ENCODE measurements at regions not wholly inside any gene's neighbourhood (a gene's known extent, or its start where the extent isn't known, plus 50 kb on each side); places are given as distances from the start of the nearest gene placed in this dataset.

- H3K4me1 ChIP-seq, result no peaks in the 10 kb centered on the region
- H3K36me3 ChIP-seq, result no peaks in the 10 kb centered on the region
- DNase-seq, result no peak
- no peaks in the 10 kb centered on the region for H3K9me3 ChIP-seq
- no peak for TF ChIP-seq CTCF (IDR thresholded peaks at IDR 0.05; ENCODE audit: low read depth, low read length)
- no peaks in the 10 kb centered on the region for H3K27me3 ChIP-seq
- H3K4me3 ChIP-seq (ENCODE audit: low read depth, low read length), result no peak overlapping the region
Measured at GRCh38 chr2:117646872-117647271, 167.6 kb upstream of the DDX18 start.

GRCh38 chr2:117656546-117656945 is 157.9 kb upstream of the DDX18 start:
- Histone ChIP-seq H3K9me3 (no peaks in the 10 kb centered on the region), H3K27me3 (no peaks in the 10 kb centered on the region), H3K4me1 (no peaks in the 10 kb centered on the region), H3K36me3 (no peaks in the 10 kb centered on the region), H3K4me3 (ENCODE audit: low read depth, low read length) (no peak overlapping the region)
- TF ChIP-seq CTCF (IDR thresholded peaks at IDR 0.05; ENCODE audit: low read depth, low read length), result no peak
- no peak for DNase-seq

GRCh38 chr2:117661619-117662018 is 152.9 kb upstream of the DDX18 start:
- H3K27me3 ChIP-seq, result no peaks in the 10 kb centered on the region
- TF ChIP-seq CTCF (IDR thresholded peaks at IDR 0.05; ENCODE audit: low read depth, low read length), result no peak

GRCh38 chr2:117674172-117674571 is 140.3 kb upstream of the DDX18 start:
- H3K9me3 ChIP-seq, result no peaks in the 10 kb centered on the region
- DNase-seq, result no peak
- H3K4me3 ChIP-seq (ENCODE audit: low read depth, low read length), result no peak overlapping the region
- H3K36me3 ChIP-seq, result no peaks in the 10 kb centered on the region
- H3K4me1 ChIP-seq, result no peaks in the 10 kb centered on the region
- TF ChIP-seq CTCF (IDR thresholded peaks at IDR 0.05; ENCODE audit: low read depth, low read length), result no peak
- H3K27me3 ChIP-seq, result no peaks in the 10 kb centered on the region

More at GRCh38 chr2:117661619-117662018, 152.9 kb upstream of the DDX18 start:
- peak; percentile 16 for DNase-seq
- Histone ChIP-seq H3K36me3 (no peaks in the 10 kb centered on the region), H3K9me3 (no peaks in the 10 kb centered on the region), H3K4me3 (ENCODE audit: low read depth, low read length) (no peak overlapping the region), H3K4me1 (no peaks in the 10 kb centered on the region; the same call in 1 of the 2 replicates)

GRCh38 chr2:117679952-117680351 is 134.5 kb upstream of the DDX18 start:
- Histone ChIP-seq H3K27me3 (no peaks in the 10 kb centered on the region), H3K4me1 (no peaks in the 10 kb centered on the region), H3K36me3 (no peaks in the 10 kb centered on the region), H3K4me3 (ENCODE audit: low read depth, low read length) (no peak overlapping the region), H3K9me3 (no peaks in the 10 kb centered on the region)
- no peak for TF ChIP-seq CTCF (IDR thresholded peaks at IDR 0.05; ENCODE audit: low read depth, low read length)
- DNase-seq, result no peak

- H3K27me3 ChIP-seq, result no peaks in the 10 kb centered on the region
Measured at GRCh38 chr2:117684919-117685318, 129.6 kb upstream of the DDX18 start.

More at GRCh38 chr2:117684919-117685318, 129.6 kb upstream of the DDX18 start:
- H3K4me3 ChIP-seq (ENCODE audit: low read depth, low read length), result no peak overlapping the region
- DNase-seq, result no peak
- no peaks in the 10 kb centered on the region for H3K36me3 ChIP-seq
- peaks cover 2% of the 10 kb centered on the region; the same call in 1 of the 2 replicates for H3K4me1 ChIP-seq
- no peaks in the 10 kb centered on the region for H3K9me3 ChIP-seq
- TF ChIP-seq CTCF (IDR thresholded peaks at IDR 0.05; ENCODE audit: low read depth, low read length), result no peak
